ENCODE measurements at regions not wholly inside any gene's neighbourhood (a gene's known extent, or its start where the extent isn't known, plus 50 kb on each side); places are given as distances from the start of the nearest gene placed in this dataset.

DNA sequence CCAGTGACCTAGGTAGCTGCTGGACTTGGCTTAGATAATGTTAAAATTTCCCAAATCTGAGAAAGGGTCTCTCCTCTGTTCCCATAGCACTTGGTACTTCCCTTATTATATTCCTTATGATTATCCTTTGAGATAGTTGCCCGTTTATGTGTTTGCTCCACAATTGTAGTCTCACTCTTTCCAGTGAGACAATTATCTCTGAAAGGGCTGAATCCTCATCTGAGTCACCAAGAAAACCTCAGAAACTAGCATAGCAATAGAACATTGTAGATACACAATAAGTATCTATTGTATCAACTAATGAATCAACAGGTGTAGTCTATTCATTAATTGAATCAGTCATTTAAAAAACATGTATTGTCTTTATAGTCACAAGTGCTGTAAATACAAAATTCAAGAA is 119.1 kb upstream of the FAR2 start:
- Histone ChIP-seq H3K27me3 (ENCODE audit: insufficient read depth, poor library complexity, severe bottlenecking) (peaks cover 3% of the 10 kb centered on the region), H3K27ac (replicated peaks) (no peak overlapping the region), H3K4me3 (replicated peaks; ENCODE audit: insufficient read depth, low read length) (no peak overlapping the region)
- no peak for TF ChIP-seq POLR2AphosphoS5 (IDR thresholded peaks at IDR 0.05; ENCODE audit: low read depth)
- TF ChIP-seq GABPA (IDR thresholded peaks at IDR 0.05; ENCODE audit: low read depth), result no peak
- TF ChIP-seq REST (IDR thresholded peaks at IDR 0.05; ENCODE audit: insufficient replicate concordance, low read depth), result no peak
- TF ChIP-seq SPI1 (IDR thresholded peaks at IDR 0.05; ENCODE audit: borderline replicate concordance, low read depth), result no peak
- TF ChIP-seq, protein P1, sequence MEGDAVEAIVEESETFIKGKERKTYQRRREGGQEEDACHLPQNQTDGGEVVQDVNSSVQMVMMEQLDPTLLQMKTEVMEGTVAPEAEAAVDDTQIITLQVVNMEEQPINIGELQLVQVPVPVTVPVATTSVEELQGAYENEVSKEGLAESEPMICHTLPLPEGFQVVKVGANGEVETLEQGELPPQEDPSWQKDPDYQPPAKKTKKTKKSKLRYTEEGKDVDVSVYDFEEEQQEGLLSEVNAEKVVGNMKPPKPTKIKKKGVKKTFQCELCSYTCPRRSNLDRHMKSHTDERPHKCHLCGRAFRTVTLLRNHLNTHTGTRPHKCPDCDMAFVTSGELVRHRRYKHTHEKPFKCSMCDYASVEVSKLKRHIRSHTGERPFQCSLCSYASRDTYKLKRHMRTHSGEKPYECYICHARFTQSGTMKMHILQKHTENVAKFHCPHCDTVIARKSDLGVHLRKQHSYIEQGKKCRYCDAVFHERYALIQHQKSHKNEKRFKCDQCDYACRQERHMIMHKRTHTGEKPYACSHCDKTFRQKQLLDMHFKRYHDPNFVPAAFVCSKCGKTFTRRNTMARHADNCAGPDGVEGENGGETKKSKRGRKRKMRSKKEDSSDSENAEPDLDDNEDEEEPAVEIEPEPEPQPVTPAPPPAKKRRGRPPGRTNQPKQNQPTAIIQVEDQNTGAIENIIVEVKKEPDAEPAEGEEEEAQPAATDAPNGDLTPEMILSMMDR (IDR thresholded peaks at IDR 0.05; ENCODE audit: insufficient read depth, low read length), result no peak
- no peak for DNase-seq (ENCODE audit: low read depth in 1 of 2, low spot score in 1 of 2)

GRCh38 chr12:29032446-29032845 is 116.6 kb upstream of the FAR2 start:
- Histone ChIP-seq H3K27me3 (ENCODE audit: insufficient read depth, poor library complexity, severe bottlenecking) (peaks cover 3% of the 10 kb centered on the region), H3K4me3 (replicated peaks; ENCODE audit: insufficient read depth, low read length) (no peak overlapping the region), H3K27ac (replicated peaks) (no peak overlapping the region)
- DNase-seq (ENCODE audit: low read depth in 1 of 2, low spot score in 1 of 2), result no peak
- TF ChIP-seq GABPA (IDR thresholded peaks at IDR 0.05; ENCODE audit: low read depth) (no peak), POLR2AphosphoS5 (IDR thresholded peaks at IDR 0.05; ENCODE audit: low read depth) (no peak), SPI1 (IDR thresholded peaks at IDR 0.05; ENCODE audit: borderline replicate concordance, low read depth) (no peak), REST (IDR thresholded peaks at IDR 0.05; ENCODE audit: insufficient replicate concordance, low read depth) (no peak)
- TF ChIP-seq, protein P1 (IDR thresholded peaks at IDR 0.05; ENCODE audit: insufficient read depth, low read length), result no peak

DNA sequence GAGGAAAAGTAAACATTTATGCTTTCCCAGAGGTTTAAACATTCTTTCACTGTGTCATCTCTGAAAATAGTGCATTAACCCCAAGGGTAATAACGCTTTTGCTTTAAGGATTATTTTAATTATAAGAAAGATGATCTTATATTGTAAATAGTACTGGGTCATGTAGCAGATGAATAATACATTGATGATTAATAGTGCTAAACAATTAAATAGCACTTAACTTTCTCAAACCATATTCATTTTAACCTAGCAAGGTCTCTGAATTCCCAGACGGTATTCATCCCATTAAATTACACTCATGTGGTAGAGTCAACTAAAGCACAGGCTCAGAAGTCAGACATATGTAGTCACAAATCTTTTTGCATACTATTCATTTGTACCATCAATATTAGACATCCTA is 115.6 kb upstream of the FAR2 start:
- DNase-seq (ENCODE audit: low read depth in 1 of 2, low spot score in 1 of 2), result no peak
- TF ChIP-seq, protein P1 (IDR thresholded peaks at IDR 0.05; ENCODE audit: insufficient read depth, low read length), result no peak
- TF ChIP-seq SPI1 (IDR thresholded peaks at IDR 0.05; ENCODE audit: borderline replicate concordance, low read depth), result no peak
- no peak for TF ChIP-seq GABPA (IDR thresholded peaks at IDR 0.05; ENCODE audit: low read depth)
- no peak for TF ChIP-seq REST (IDR thresholded peaks at IDR 0.05; ENCODE audit: insufficient replicate concordance, low read depth)
- TF ChIP-seq POLR2AphosphoS5 (IDR thresholded peaks at IDR 0.05; ENCODE audit: low read depth), result no peak
- no peak overlapping the region for H3K27ac ChIP-seq (replicated peaks)

More for the DNA sequence above, 115.6 kb upstream of the FAR2 start:
- no peak overlapping the region for H3K4me3 ChIP-seq (replicated peaks; ENCODE audit: insufficient read depth, low read length)
- H3K27me3 ChIP-seq (ENCODE audit: insufficient read depth, poor library complexity, severe bottlenecking), result peaks cover 3% of the 10 kb centered on the region

All from HL-60 (cell line).